ENCODE measurements at regions not wholly inside any gene's neighbourhood (a gene's known extent, or its start where the extent isn't known, plus 50 kb on each side); places are given as distances from the start of the nearest gene placed in this dataset.

DNA sequence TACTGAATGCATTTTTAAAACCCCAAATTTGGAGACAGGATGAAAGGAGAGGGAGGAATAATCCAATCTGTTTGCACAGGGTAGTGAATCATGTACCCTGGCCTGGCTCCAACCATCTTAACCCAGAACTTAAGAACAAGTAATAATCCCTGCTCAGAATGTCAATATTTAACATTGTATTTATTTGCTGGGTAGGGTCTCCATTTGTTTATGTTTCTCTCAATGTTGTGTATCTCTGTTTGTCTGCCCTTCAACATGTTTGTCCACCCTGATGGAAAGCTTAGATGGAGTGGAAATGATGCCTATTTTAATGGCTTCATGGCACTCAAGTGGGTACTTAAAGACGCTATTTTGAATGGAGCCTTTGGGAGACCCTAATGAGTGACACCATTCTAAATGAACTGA is 54.4 kb upstream of the CDC42BPA start:
- TF ChIP-seq ZNF24 (IDR thresholded peaks at IDR 0.05) (no peak), ZNF77 (CRISPR knock-in tag; IDR thresholded peaks at IDR 0.05) (no peak), ZBTB33 (CRISPR knock-in tag; IDR thresholded peaks at IDR 0.05) (no peak), TAF1 (IDR thresholded peaks at IDR 0.05; ENCODE audit: control insufficient read depth, extremely low read depth, insufficient read depth, low read length, severe bottlenecking) (no peak), ZNF232 (CRISPR knock-in tag; IDR thresholded peaks at IDR 0.05) (no peak), NCOA6 (IDR thresholded peaks at IDR 0.05) (no peak), ZNF133 (CRISPR knock-in tag; IDR thresholded peaks at IDR 0.05) (no peak), PRDM10 (IDR thresholded peaks at IDR 0.05; ENCODE audit: partially characterized antibody) (peak; percentile 61), TFAP4 (CRISPR knock-in tag; IDR thresholded peaks at IDR 0.05; ENCODE audit: borderline replicate concordance) (no peak), ZSCAN29 (IDR thresholded peaks at IDR 0.05) (no peak), ETS2 (tag; IDR thresholded peaks at IDR 0.05; ENCODE audit: borderline replicate concordance, poor library complexity, severe bottlenecking) (no peak), SIN3A (IDR thresholded peaks at IDR 0.05; ENCODE audit: borderline replicate concordance in 2 of 2, control insufficient read depth in 1 of 2, low read depth in 2 of 2, low read length in 2 of 2) (no peak), MTA3 (IDR thresholded peaks at IDR 0.05; ENCODE audit: borderline replicate concordance) (no peak), ZNF274 (IDR thresholded peaks at IDR 0.05; ENCODE audit: borderline replicate concordance, low read depth, low read length) (no peak)
